ENCODE measurements at regions not wholly inside any gene's neighbourhood (a gene's known extent, or its start where the extent isn't known, plus 50 kb on each side); places are given as distances from the start of the nearest gene placed in this dataset.
"Not testable (repeated sequence)": the region's sequence is repeated elsewhere in the genome, so short reads cannot be mapped to it uniquely, and the experiment has no call there.

DNA sequence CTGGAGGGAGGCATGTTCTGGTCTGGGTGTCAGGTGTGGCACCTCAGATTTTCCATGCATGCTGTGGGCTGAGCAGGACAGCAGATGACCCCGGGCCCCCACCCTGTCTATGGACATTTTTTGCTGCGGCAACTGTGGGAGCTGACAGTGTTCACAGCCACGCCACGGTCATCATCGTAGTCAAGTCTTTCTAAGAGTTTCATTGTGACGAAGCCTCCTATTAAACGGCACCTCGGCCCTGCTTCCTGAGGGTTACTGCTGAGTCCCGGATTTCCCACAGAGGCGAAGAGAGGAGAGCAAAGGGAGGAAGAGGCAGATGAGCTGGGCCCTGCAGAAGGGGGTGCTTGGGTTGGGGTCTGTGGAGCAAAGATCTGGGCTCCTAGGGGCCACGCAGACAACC lies 152.1 kb upstream of the POTEB2 start:
- not testable (repeated sequence) for TF ChIP-seq CTCF, EP300 (IDR thresholded peaks at IDR 0.05)

Measured in ovary (tissue), 3 donors.